Vagina (tissue), 2 donors: ENCODE measurements at regions not wholly inside any gene's neighbourhood (a gene's known extent, or its start where the extent isn't known, plus 50 kb on each side); places are given as distances from the start of the nearest gene placed in this dataset.

ENCODE experiments used
- DNase-seq, 2 donors: peaks; one replicate each; pipeline ENCODE4 v3.0.0-alpha.2; 2017; ENCODE audit errors: extremely low spot score in 2 of 2
- H3K27ac ChIP-seq: fragments of 200-600 bp; sonication (generic); one replicate; pipeline ENCODE4 v1.5.1; 2019
- H3K27me3 ChIP-seq: fragments of 200-600 bp; sonication (generic); one replicate; pipeline ENCODE4 v1.5.1; 2019
- H3K36me3 ChIP-seq, 2 donors: fragments of 200-600 bp; sonication (generic); one replicate each; pipeline ENCODE4 v1.5.1; 2017 to 2019
- H3K4me1 ChIP-seq: fragments of 200-600 bp; sonication (generic); one replicate; pipeline ENCODE4 v1.5.1; 2019
- H3K4me3 ChIP-seq, 2 donors: fragments of 200-600 bp; sonication (generic); 1 replicate in 1 of 2; 2 replicates in 1 of 2; pipeline ENCODE4 v1.5.1; 2016 to 2019
- H3K9me3 ChIP-seq: fragments of 200-600 bp; sonication (generic); one replicate; pipeline ENCODE4 v1.5.1; 2019
- POLR2A ChIP-seq, 2 donors: fragments of 450-650 bp; IDR thresholded peaks; one replicate each; pipeline ENCODE4 v1.6.1; 2017; ENCODE audit warnings: antibody characterized with exemption in 2 of 2, mild to moderate bottlenecking in 2 of 2, moderate library complexity in 2 of 2
- POLR2AphosphoS5 ChIP-seq, 2 donors: sonication (generic); formaldehyde crosslinking; IDR thresholded peaks; one replicate each; pipeline ENCODE4 v1.9.0; 2017; ENCODE audit warnings: antibody characterized with exemption in 2 of 2, mild to moderate bottlenecking in 2 of 2, low read depth in 1 of 2; ENCODE audit not compliant: insufficient read depth in 1 of 2
- intact Hi-C: fragments of 100-400 bp; cut with DNase I; formaldehyde crosslinking; loops from one replicate; pipeline ENCODE4 v1.15.1; 2023
- TF ChIP-seq, protein P1 (sequence below), 3 experiments: fragments of 450-650 bp in 2 of 3; fragments of 200-600 bp in 1 of 3; sonication (generic) in 1 of 3; IDR thresholded peaks; one replicate each; pipeline ENCODE4 v1.5.1; 2017 to 2019; ENCODE audit warnings: antibody characterized with exemption in 3 of 3, mild to moderate bottlenecking in 2 of 3, moderate library complexity in 2 of 3

DNA sequence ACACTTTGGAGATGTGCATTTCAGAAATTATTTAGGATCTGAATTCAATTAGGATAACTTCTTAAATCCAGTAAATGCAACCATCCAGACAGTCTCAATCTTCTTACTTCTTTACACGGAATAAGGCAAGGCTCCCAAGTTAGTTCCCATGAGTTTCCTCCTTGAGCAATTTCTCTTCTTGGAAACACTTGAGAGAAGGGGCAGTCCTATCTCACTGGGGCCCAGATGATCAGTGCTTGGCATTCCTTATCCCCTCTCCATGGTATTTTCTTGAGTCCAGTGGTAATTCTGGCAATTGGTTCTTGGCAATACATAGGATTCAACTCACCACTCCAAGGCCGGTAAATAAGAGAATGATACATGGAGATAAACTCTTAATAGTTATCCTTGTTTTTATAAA lies 87.1 kb upstream of the PTHLH start:
- DNase-seq = no peak
- no peaks in the 10 kb centered on the region for H3K27me3 ChIP-seq
- TF ChIP-seq POLR2A (IDR thresholded peaks at IDR 0.05) (no peak), POLR2AphosphoS5 (IDR thresholded peaks at IDR 0.05; ENCODE audit: insufficient read depth in 1 of 2, low read depth in 1 of 2) (no peak)
- TF ChIP-seq, protein P1, sequence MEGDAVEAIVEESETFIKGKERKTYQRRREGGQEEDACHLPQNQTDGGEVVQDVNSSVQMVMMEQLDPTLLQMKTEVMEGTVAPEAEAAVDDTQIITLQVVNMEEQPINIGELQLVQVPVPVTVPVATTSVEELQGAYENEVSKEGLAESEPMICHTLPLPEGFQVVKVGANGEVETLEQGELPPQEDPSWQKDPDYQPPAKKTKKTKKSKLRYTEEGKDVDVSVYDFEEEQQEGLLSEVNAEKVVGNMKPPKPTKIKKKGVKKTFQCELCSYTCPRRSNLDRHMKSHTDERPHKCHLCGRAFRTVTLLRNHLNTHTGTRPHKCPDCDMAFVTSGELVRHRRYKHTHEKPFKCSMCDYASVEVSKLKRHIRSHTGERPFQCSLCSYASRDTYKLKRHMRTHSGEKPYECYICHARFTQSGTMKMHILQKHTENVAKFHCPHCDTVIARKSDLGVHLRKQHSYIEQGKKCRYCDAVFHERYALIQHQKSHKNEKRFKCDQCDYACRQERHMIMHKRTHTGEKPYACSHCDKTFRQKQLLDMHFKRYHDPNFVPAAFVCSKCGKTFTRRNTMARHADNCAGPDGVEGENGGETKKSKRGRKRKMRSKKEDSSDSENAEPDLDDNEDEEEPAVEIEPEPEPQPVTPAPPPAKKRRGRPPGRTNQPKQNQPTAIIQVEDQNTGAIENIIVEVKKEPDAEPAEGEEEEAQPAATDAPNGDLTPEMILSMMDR (IDR thresholded peaks at IDR 0.05) = no peak
- H3K27ac ChIP-seq = no peak overlapping the region
- no peaks in the 10 kb centered on the region for H3K9me3 ChIP-seq
- no peak overlapping the region for H3K4me3 ChIP-seq
- intact Hi-C loops = no loop called here
- H3K36me3 ChIP-seq = no peaks in the 10 kb centered on the region
- H3K4me1 ChIP-seq = no peaks in the 10 kb centered on the region

GRCh38 chr12:28060871-28061270 lies 88.3 kb upstream of the PTHLH start:
- TF ChIP-seq, protein P1 (IDR thresholded peaks at IDR 0.05) = no peak
- TF ChIP-seq POLR2AphosphoS5 (IDR thresholded peaks at IDR 0.05; ENCODE audit: insufficient read depth in 1 of 2, low read depth in 1 of 2) = no peak
- TF ChIP-seq POLR2A (IDR thresholded peaks at IDR 0.05) = no peak
- DNase-seq = no peak
- peaks cover 6% of the 10 kb centered on the region for H3K4me1 ChIP-seq
- intact Hi-C loops = no loop called here
- H3K36me3 ChIP-seq = no peaks in the 10 kb centered on the region
- no peak overlapping the region for H3K4me3 ChIP-seq
- no peaks in the 10 kb centered on the region for H3K9me3 ChIP-seq
- H3K27me3 ChIP-seq = no peaks in the 10 kb centered on the region
- no peak overlapping the region for H3K27ac ChIP-seq

- intact Hi-C loops = no loop called here
- Histone ChIP-seq H3K4me1 (peaks cover 15% of the 10 kb centered on the region), H3K4me3 (no peak overlapping the region), H3K9me3 (no peaks in the 10 kb centered on the region), H3K27ac (no peak overlapping the region), H3K36me3 (no peaks in the 10 kb centered on the region), H3K27me3 (no peaks in the 10 kb centered on the region)
- TF ChIP-seq POLR2A (IDR thresholded peaks at IDR 0.05) (no peak), POLR2AphosphoS5 (IDR thresholded peaks at IDR 0.05; ENCODE audit: insufficient read depth in 1 of 2, low read depth in 1 of 2) (no peak)
- TF ChIP-seq, protein P1 (IDR thresholded peaks at IDR 0.05) = no peak
- no peak for DNase-seq
These were observed 90.9 kb upstream of the PTHLH start for GRCh38 chr12:28063355-28063880.

- peaks cover 15% of the 10 kb centered on the region for H3K4me1 ChIP-seq
- H3K27ac ChIP-seq = no peak overlapping the region
- no peaks in the 10 kb centered on the region for H3K9me3 ChIP-seq
- DNase-seq = no peak
- intact Hi-C loops = no loop called here
- TF ChIP-seq POLR2A (IDR thresholded peaks at IDR 0.05) (no peak), POLR2AphosphoS5 (IDR thresholded peaks at IDR 0.05; ENCODE audit: insufficient read depth in 1 of 2, low read depth in 1 of 2) (no peak)
- TF ChIP-seq, protein P1 (IDR thresholded peaks at IDR 0.05) = no peak
- no peak overlapping the region for H3K4me3 ChIP-seq
- no peaks in the 10 kb centered on the region for H3K36me3 ChIP-seq
- no peaks in the 10 kb centered on the region for H3K27me3 ChIP-seq
These were observed 92.8 kb upstream of the PTHLH start for GRCh38 chr12:28065374-28065773.

DNA sequence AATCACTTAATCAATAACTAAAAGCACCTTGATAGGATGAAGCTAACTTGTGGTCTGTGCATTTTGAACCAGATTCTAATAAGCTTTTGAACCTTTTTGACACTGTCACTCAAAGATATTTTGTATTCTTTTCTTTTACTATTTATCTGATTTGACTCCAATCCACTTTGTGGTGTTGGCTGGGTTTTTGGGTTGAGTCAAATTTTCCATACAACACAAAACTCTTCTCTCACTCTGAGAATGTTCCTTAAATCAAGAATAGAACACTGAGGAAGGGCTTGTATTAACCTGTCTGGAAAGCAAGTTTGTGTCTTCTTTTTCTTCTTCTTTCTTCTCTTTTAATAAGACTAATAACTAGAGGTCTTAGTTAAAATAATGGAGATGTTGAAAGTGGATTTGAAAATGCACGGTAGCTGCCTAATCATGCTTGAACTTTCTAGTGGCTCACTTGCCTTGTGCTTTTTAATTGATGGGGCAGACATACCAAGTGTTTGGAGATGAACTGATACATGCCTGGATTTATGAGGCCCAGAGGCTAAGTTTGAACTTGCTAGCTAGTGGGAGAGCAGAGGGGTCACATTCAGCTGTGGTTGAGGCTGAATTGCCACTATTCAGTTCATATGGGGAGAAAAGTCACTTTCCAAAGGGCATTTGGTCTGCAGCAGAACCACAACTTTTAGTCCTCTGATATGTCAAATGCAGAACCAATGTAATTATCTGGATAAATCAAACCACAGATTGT lies 93.5 kb upstream of the PTHLH start:
- H3K4me1 ChIP-seq = peaks cover 15% of the 10 kb centered on the region
- no peak for DNase-seq
- no peak for TF ChIP-seq POLR2AphosphoS5 (IDR thresholded peaks at IDR 0.05; ENCODE audit: insufficient read depth in 1 of 2, low read depth in 1 of 2)
- no peak for TF ChIP-seq POLR2A (IDR thresholded peaks at IDR 0.05)
- intact Hi-C loops = no loop called here
- no peaks in the 10 kb centered on the region for H3K27me3 ChIP-seq
- no peaks in the 10 kb centered on the region for H3K9me3 ChIP-seq
- H3K27ac ChIP-seq = no peak overlapping the region
- no peaks in the 10 kb centered on the region for H3K36me3 ChIP-seq
- no peak overlapping the region for H3K4me3 ChIP-seq
